ENCODE measurements at regions not wholly inside any gene's neighbourhood (a gene's known extent, or its start where the extent isn't known, plus 50 kb on each side); places are given as distances from the start of the nearest gene placed in this dataset.

- TF ChIP-seq POLR2A (IDR thresholded peaks at IDR 0.05): no peak
- no peak for TF ChIP-seq CTCF (IDR thresholded peaks at IDR 0.05)
Measured at GRCh38 chr3:79818015-79818414, 50.2 kb upstream of the ROBO1 start.

All from esophagus squamous epithelium (tissue), 4 donors.